Skin epidermis (tissue), 12 donors: ENCODE measurements at regions not wholly inside any gene's neighbourhood (a gene's known extent, or its start where the extent isn't known, plus 50 kb on each side); places are given as distances from the start of the nearest gene placed in this dataset.
A peak's percentile ranks its signal among the peaks of the same experiment; 100 is the strongest.
"Not testable (repeated sequence)": the region's sequence is repeated elsewhere in the genome, so short reads cannot be mapped to it uniquely, and the experiment has no call there.

Experiments used
- H3K27ac ChIP-seq, 21 experiments: fragments of 200-600 bp; sonication (generic) in 11 of 21; one replicate each; pipeline ENCODE4 v1.5.0; 2020; ENCODE audit warnings: mild to moderate bottlenecking in 3 of 21, inconsistent platforms in 2 of 21, moderate library complexity in 2 of 21
- H3K4me3 ChIP-seq, 7 experiments: fragments of 200-600 bp; sonication (generic) in 2 of 7; one replicate each; pipeline ENCODE4 v1.5.0; 2020; ENCODE audit warnings: inconsistent platforms in 2 of 7, mild to moderate bottlenecking in 2 of 7, moderate library complexity in 1 of 7

DNA sequence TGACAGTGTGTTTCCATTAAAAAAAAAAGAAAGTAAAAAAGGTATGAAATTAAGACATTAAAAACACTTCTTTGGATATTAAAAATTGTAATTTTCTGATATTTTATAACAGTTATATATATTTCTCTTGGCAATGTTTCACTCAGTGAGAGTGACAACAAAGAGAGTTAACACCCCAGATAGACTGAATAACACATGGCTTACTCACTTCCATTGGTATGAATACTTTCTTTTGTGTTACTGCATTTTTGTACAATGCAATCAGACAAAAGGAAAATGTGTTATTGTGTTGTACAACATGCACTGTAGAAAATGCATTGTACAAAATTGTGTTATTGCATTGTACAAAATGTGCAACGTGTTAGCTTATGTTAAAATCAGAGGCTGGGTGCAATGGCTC lies 676.6 kb upstream of the AMELY start:
- H3K27ac ChIP-seq, result not testable (repeated sequence)

DNA sequence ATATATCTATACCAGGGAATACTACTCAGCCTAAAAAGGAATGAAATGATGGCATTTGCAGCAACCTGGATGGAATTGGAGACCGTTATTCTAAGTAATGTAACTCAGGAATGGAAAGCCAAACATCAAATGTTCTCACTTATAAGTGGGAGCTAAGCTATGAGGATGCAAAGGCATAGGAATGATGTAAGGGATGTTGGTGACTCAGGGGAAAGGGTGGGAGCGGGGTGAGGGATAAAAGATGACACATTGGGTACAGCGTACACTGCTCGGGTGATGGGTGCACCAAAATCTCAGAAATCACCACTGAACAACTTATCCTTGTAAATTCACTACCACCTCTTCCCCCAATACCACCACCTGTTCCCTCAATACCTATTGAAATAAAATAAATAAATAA lies 651.0 kb upstream of the AMELY start:
- H3K4me3 ChIP-seq, result no peak overlapping the region
- H3K27ac ChIP-seq, result no peak overlapping the region

More for the DNA sequence above, 676.6 kb upstream of the AMELY start:
- H3K4me3 ChIP-seq, result not testable (repeated sequence)

DNA sequence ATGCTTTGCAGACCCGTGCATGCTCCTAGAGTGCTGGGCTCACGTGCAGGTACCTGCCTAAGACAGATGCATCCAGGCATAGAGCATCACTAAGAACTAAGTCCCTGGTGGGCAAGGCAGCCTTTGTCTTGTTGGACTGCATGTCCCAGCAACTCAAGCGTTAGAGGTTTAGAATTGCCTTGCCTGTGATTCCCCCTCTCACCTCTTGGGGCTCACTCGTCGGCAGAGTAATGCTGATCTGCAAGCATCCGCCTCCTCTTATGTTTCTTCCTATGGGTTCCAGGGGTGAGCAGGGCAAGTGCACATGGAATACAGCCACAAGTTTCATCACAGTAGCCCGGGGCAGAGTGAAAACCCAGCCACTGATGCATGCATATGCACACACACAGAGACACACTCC lies 646.1 kb upstream of the AMELY start:
- Histone ChIP-seq H3K27ac (no peak overlapping the region), H3K4me3 (no peak overlapping the region)

DNA sequence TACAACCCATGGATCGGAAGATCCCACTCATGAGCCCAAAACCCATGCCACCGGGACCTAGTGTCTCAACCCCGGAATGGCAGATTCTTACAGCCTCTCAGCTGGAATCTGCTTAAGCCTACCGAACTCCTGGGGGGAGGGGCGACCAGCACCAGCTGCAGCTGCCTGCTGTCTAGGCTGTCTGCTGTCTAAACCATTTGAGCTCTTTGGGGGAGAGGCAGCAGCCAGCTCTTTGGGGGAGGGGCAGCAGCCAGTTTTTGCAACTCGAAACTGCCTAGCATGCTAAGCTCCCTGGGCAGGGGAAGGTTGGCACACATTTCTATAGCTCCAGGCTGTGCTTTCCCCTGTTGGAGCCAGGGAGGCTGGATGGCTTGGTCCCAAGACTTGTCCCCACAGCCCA lies 643.5 kb upstream of the AMELY start:
- no peak overlapping the region for H3K27ac ChIP-seq
- no peak overlapping the region for H3K4me3 ChIP-seq

DNA sequence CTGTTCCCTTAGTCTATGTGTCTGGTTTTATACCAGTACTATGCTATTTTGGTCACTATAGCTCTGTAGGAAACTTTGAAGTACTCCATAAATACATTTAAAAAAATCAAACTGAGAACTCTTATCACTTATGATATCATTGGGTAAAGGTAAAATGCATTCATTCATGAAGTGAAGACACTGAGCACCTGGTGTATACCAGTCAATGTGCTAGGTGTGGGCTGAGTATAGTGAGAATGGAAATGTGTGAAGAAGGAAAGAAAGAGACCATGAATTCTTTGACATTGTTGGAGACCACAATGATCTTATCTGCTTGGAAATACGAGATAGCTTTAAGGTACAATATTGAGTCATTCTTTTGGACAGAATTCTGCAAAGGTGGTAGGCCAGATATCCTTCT lies 633.5 kb upstream of the AMELY start:
- H3K27ac ChIP-seq, result peak overlapping the region in 2 of 21 experiments; percentile 21 to 23
- H3K4me3 ChIP-seq, result no peak overlapping the region

DNA sequence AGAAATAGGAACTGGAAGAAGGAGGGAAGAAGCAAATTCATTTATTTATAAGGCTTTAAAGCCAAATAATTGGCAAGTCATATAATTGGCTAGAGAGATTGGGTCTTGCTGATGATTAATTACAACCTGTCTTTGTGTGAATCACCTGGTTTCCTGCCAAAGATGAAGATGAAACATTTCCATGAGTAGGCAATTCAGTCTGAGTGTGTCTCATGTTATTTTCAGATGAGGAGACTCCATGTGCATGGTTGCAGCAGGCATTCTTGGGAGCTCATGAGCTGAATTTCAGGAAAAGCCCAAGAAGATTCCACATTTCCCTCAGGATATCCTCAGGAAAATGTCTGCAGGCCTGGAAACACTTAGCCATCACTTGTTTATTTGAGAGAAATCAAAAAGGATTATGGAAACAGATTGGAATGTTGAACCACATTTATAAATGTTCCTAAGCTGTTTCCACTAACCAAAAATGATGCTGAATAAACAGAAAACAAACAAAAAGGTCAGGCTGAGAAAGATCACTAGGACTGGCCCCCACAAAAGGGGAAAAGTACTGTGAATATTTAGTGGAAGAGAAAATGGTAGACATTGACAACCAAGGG lies 632.7 kb upstream of the AMELY start:
- H3K27ac ChIP-seq, result peak overlapping the region in 1 of 21 experiments; percentile 23
- no peak overlapping the region for H3K4me3 ChIP-seq

DNA sequence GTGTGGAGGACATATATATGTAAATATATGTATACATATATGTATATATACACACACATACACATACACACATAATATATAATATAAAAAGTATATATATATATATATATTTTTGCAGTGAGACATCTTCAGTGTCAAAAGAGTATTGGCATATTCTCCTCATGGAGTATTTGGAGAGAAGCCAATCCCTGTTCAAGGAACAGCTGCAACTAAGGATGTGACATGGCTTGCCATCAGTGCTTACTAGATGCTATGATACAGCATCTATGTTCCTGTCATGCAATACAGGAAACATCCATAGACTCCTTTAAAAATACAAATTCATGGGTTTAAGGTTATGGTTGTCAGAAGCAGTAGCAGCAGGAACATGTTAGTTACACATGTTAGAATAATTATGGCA lies 632.0 kb upstream of the AMELY start:
- Histone ChIP-seq H3K4me3 (no peak overlapping the region), H3K27ac (no peak overlapping the region)

DNA sequence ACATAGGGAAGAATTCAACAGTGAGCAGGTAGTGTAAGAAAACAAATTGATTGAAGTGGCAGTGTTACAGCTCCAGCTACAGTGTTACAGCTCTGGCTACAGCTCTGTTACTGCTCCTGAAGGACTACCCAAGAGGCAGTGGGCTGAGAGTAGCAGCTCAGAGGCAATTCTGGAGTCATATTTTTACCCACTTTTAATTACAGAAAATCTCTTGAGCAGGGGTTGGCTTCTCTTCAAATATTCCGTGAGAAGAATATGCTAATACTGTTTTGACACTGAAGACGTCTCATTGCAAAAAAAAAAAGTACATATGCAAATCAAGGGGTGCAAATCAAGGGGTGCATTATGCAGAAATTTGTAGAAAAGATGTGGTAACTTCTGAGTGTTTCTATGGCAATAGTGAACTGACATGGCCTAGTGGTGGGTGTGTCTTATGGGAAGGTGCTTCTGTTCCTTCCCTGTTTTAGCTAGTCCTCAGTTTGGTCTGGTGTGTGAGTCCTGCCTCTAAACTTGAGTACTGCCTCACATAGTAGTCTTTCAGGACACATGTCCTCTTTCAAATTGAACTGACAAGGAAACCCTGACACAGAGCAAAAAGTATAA lies 630.8 kb upstream of the AMELY start:
- no peak overlapping the region for H3K4me3 ChIP-seq
- H3K27ac ChIP-seq, result no peak overlapping the region

DNA sequence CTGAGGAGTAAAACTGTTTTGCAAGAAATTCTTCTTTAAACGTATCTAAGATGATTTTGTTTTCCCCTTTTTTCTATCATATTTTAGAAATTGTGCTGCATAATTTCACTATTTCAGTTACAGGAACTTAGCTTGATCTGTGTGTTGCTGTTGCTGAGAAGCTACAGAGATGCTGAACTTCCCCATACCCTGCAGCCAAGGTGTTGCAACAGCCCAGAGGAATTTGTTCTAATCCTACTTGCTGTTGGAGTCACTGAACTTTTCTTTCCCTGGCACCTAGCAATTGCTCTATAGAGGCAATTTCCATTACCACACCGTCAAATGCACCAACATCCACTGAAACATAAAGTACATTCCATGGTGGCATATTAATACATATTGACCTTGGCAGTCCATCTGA lies 617.8 kb upstream of the AMELY start:
- no peak overlapping the region for H3K27ac ChIP-seq
- H3K4me3 ChIP-seq, result no peak overlapping the region

DNA sequence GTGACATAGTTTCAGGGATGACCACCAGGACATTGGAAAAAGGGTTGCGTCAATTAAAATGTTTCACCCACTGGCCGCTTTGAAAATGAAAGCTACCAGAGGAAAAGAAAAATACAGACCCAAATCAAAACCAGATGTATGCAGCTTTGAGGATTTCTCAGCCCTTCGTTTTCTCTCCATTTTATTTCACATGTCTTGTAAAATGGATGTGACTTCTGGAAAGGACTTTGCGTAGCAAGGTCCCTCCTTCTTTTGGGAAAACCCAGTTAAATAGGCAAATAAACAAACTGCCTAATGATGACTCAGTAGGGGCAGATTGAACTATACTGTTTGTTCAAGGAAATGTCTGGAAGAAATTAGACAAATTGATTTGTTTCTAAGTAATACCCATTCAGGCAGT lies 616.0 kb upstream of the AMELY start:
- peak overlapping the region in 1 of 21 experiments; percentile 24 for H3K27ac ChIP-seq

DNA sequence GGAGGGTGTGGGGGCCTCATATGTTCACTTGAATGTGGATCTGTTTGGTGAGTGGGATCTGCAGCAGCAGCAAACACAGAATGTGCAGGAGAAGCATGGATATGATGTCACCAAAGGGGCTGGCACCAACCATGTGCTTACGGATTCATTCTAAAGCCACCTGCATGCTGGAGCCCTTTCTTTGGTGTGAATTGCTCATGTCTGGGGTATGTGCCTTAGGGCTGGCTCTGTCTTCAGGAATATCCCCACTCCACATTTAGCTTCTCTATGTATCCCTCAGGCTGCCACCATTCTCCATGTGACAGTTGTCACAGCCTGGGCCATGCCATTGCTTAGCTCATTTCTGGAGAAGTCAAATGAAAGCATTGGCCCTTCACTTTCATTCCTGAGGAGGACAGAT lies 606.8 kb upstream of the AMELY start:
- H3K4me3 ChIP-seq, result no peak overlapping the region
- no peak overlapping the region for H3K27ac ChIP-seq

More for the DNA sequence above, 616.0 kb upstream of the AMELY start:
- not testable (repeated sequence) for H3K4me3 ChIP-seq

DNA sequence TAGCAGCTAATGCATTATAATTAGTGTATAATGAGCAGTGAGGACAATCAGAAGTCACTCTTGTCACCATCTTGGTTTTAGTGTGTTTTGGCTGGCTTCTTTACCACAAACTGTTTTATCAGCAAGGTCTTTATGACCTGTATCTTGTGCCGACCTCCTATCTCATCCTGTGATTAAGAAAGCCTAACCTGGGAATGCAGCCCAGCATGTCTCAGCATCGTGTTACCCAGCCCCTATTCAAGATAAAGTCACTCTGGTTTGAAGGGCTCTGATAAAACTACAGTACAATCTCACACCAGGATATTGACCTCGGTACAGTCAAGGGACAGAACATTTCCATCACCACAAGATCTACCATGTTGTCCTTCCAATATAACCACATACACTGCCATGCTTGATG lies 604.7 kb upstream of the AMELY start:
- Histone ChIP-seq H3K4me3 (no peak overlapping the region), H3K27ac (no peak overlapping the region)

DNA sequence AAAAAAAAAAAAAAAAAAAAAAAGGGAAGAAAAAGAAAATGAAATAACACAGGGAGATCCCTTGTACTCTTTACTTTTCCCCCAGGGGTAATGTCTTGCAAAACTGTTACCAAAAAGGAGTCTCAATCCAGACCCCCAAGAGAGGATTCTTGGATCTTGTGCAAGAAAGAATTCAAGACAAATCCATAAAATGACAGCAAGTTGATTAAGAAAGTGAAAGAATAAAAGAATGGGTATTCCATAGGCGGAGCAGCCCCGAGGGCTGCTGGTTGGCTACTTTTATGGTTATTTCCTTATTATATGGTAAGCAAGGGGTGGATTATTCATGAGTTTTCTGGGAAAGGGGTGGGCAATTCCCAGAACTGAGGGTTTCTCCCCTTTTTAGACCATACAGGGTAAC lies 604.3 kb upstream of the AMELY start:
- Histone ChIP-seq H3K4me3 (no peak overlapping the region), H3K27ac (no peak overlapping the region)

DNA sequence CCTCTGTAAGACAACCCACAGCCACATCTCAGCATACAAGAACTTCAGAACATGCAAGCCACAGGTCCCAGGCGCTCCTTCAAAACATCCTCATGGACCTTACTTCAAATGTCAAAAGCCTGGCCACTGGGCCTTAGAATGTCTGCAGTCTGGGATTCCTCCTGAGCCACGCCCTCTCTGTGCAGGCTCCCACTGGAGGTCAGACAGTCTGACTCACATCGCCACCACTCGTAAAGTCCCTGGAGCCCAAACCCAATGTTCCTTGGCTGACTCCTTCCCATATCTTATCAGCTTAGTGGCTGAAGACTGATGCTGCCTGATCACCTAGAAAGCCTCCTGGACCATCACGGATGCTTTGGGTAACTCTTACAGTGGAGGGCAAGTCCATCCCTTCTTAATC lies 591.3 kb upstream of the AMELY start:
- no peak overlapping the region for H3K27ac ChIP-seq
- no peak overlapping the region for H3K4me3 ChIP-seq

DNA sequence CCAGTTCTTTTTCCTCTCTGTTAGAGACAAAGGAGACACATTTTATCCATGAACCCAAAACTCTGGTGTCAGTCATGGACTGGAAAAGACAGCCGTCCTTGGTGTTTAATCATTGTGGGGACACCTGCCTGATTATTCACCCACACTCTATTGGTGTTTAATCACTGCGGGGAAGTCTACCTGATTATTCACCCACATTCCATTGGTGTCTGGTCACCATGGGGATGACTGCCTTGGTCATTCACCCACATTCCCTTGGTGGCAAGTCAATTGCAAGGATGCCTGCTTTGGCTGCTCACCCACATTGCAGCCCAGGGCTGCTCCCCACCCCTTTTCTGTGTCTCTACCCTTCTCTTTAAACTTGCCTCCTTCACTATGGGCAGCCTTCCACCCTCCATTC lies 589.7 kb upstream of the AMELY start:
- Histone ChIP-seq H3K27ac (no peak overlapping the region), H3K4me3 (no peak overlapping the region)

DNA sequence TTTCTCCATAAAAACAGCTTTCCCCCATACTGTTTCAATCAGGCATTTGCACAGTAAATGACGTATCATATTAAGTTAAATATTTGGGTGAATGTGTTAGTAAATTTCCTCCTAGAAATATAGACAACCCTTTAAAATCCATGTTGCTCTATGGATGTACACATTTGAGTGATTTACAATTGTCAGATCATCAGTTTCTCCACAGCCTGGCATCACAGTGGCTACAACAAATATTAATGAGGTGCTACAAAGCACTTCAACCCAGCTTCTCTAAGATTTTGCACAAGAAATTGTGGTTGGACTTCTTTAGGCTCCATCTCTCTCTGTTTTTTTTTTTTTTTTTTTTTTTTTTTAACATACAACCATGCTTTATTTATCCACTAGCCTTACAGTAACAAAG lies 584.4 kb upstream of the AMELY start:
- no peak overlapping the region for H3K4me3 ChIP-seq
- no peak overlapping the region for H3K27ac ChIP-seq

DNA sequence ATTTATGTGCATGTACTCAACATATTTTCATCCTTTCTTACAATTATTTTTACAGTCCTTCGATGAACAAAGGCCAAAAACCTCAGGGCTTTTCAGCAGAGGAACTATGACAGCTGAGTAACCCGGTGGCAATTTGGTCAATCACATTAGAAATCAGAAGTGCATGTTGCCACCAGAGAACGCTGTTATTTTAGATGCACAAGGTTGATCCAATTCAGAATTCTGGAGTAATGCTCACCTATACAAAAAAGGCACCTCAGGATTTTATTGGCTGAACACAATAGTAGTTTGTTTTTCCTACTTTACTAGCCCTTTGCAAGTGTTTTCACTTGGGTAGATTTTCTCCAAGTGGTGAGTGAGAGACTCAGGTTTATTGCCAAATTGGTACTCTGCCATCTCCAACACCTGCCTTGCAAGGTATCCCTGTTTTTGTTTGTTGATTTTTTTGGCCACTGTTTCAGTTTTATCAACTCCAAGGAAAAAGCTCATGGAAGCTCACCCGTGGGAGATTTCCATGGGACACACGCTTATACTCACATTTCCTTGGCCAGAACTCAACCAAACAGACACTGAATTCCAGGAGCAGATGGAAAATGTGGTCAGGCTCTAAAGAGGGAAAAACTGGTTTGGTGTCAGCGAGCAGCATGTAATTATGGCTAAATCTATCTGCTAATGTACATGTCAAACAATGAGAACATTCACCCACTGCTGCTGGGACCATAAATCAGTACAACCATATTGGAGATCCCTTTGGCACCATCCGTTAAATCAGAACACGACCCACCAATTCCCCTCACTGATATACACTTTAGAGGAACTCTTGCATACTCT lies 573.1 kb upstream of the AMELY start:
- H3K27ac ChIP-seq, H3K4me3 ChIP-seq: not testable (repeated sequence)

DNA sequence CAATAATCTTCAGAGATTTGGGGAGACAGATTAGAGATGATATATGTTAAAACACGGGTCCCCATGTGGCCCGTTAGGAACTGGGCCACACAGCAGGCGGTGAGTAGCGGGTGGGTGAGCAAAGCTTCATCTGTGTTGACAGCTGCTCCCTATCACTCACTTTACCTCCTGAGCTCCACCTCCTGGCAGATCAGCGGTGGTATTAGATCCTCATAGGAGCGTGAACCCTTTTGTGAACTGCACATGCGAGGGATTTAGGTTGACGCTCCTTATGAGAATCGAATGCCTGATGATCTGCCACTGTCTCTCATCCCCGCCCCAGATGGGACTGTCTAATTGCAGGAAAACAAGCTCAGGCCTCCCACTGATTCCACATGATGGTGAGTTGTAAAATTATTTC lies 560.4 kb upstream of the AMELY start:
- H3K4me3 ChIP-seq, result no peak overlapping the region
- H3K27ac ChIP-seq, result no peak overlapping the region

DNA sequence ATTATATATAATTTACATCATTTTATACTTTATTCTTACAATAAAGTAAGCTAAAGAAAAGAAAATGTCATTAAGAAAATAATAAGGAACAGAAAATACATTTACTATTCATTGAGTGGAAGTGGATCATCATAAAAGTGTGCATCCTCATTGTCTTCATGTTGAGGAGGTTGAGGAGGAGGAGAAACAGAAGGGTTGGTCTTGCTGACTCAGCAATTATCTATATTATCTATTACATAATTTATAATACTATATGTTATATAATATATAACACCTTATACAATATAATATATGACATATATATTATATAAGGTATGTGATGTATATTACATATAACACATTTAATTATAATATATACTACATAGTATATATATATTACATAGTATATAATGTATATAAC lies 558.5 kb upstream of the AMELY start:
- Histone ChIP-seq H3K27ac (no peak overlapping the region), H3K4me3 (no peak overlapping the region)

DNA sequence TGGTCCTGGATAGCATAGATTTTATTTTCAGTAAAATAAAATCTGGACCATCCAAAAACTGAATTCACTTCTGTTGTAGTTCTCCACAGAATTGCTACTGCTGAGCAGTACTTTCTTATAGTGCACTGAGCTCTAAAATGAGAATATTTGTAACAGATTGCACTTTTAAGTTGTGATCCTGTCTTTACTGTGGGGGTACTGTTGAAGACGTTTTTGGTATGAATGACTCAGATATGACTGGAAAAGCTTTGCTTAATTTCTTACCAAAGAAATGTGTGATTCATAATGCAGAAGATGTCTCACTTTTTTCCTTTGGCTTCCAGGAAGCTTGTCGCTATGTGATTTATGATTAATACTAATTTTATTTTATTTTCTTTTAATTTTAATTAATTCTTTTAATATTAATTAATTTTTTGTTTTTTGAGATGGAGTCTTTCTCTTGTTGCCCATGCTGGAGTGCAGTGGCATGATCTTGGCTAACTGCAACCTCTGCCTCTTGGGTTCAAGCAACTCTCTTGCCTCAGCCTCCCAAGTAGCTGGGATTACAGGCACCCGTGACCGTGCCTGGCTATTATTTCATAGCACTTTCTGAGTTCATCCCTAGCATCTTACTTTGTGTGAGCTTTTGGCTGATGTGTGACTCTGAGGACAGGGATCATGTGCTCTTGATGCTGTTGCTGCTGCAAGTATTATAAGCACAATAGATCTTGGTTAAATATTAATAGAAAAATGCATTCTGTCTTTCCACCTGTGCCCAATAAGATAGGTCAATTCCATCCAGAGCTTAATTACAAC lies 557.6 kb upstream of the AMELY start:
- Histone ChIP-seq H3K4me3 (no peak overlapping the region), H3K27ac (peak overlapping the region in 5 of 21 experiments; percentile 16 to 77 (median 54))
